ENCODE measurements at regions not wholly inside any gene's neighbourhood (a gene's known extent, or its start where the extent isn't known, plus 50 kb on each side); places are given as distances from the start of the nearest gene placed in this dataset.

DNA sequence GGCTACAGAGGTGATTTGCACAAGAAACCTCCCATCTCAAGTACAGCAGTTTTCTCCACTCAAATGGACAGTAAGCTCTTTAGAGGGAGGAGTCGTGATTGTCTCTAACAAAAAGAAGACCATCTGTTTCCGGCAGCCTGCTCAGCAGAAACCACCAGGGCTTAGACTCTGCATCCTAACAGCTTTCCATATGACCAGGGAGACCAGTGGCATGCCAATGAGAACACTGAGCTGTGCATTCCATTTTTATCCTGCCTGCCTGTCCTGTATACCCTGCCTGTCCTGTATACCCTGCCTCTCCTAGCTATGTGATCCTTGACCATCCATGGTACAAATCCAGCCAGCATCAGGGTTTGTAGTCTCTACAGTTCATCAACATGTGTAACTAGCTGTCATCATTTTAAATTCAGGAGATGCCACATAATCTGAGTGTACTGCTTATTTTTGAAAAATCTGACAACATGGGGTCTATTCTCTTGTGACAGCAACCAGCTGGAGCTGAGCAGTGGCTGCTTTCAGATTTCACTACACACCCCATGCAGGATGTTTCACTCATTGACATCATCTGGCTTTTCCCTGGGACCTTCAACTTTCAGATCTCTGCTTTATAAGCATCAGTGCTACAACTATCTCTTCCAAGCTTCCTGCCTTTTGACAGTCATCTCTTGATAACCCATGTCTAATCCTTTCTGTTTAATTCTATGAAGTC lies 50.5 kb upstream of the POU2AF2 start:
- DNase-seq = no peak

DNA sequence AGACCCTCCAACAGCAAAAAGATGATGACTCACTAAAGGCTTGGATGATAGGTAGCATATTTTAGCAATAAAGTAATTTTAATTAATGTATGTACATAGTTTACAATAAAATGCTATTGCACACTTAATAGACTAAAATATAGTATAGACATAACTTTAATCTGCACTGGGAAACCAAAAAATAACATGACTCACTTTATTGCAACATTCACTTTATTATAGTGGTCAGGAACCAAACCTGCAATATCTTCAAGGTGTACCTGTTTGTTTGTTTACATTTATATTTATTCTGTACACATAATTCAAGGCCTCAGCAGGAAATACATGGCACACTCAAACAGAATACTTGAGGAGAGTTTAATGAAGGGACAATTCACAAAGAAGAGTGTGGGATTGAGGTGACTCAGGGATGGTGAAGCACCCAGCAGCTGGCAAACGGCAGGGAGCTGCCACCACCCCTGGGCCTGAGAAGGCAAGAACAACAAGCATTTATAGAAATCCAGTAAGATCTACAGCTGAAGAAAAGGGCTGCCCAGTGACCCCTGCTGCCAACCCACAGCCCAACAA lies 51.5 kb upstream of the POU2AF2 start:
- no peak for DNase-seq

DNA sequence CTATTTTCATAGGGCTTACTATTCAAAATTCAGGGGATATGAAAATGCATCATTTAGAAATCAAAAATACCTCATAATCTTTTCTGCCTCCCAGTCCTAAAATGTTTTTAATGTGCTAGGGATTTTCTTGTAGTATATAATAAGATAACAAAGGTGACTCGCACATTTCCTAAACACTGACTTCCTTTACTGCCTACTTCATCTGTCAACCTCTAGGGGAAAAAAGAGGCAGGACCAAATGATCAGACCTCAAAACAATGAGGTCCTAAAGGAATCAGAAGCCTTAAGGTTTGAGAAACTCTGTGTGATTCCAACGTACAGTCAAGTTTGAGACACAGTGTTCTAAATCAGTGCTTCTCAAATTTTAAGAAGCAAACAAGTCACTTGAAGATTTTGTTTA lies 56.1 kb upstream of the POU2AF2 start:
- DNase-seq = no peak

DNA sequence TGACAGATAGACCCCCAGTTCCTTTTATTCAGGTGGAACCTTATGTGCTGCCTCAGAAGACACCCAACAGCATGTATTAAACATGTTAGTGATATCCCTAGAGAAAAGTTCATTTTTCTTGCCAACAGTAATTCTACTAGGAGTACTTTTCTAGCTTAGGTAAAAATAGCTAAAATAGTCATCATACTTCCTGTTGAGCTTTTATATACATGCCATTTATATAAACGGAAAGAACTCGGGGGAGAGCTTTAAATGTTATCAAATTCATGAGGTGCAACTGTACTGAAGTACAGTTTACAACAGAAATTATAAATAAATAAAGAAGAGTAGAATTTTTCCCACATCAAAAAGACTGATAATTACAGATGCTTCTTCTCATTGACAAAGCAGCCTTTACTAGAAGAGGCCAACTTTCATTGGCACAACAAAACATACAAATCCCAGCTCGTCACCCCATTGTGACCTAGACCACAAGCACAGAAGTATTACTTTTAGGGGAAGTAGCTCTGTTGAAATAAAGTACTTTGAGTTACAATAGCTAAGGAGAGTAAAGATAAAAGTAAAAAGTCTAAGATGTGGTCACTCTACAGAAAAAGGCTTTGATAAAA lies 59.1 kb upstream of the POU2AF2 start:
- peak; percentile 81 to 82 for DNase-seq

DNA sequence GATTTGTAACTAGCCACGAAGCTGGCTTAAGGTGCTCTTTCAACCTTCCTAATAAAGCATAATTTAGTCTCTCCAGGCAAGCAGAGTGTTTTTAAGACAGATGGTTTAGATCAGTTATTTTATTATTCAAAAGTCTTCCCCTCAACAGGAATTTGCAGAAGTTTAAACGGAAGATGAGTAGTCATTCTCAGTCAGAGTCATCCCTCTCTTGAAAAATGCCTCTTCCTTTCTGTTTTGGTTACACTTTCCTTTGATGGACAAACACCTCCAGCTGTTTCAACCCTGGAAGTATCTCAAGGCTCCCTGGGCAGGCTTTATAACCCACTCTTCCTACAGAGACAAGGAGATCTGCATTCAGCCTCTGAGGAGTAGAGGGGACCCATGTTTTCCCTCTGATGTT lies 60.3 kb upstream of the POU2AF2 start:
- peak; percentile 64 to 65 for DNase-seq

DNA sequence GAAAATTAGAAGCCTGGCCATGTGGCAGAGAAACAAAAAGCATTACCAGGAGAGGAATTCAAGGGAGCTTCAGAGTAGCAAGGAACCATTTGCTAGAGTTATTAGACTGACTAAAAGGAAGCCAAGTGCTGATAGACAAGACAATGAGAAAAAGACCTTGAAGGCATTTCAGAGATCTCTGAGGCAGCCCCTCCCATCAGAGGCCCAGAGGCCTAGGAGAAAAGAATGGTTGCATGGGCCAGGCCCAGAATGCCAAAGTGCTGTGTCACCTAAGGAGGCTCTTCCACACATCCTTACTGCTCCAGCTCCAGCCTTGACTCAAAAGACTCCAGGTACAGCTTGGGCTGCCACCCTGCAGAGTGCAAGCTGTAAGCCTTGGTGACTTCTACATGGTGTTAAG lies 61.8 kb upstream of the POU2AF2 start:
- DNase-seq = no peak

DNA sequence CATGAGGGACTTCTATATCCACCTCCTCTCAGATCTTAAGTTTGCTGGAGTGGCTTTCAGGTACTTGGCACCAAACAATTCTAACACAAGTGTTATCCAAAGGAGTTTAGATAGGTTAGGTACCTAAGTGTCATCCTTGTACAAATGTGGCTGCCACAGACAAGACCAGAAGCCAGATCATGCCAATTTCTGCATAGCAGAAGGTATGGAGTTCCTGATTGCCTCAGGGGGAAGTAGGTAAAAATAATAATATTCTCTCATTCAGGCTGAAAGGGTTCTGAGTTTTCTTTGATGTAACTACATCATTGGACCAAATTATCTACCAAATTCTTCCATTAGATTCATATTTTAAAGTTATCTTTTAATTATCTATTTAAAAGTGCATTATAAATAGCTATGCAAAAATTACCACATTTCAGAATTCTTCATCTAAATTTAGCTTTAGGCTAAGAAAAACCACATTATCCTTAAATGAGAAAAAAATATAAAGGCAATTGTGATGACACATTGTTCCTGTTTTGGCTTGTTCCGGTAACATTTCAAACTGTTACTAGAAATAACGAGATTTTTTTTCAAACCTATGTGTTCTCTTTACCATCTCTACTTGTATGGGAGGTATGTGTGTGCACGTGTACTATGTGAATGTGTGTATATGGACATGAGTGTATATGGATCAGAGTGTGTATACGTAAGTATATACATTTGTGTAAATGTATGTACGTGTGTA lies 66.2 kb upstream of the POU2AF2 start:
- DNase-seq = peak; percentile 9 to 57

DNA sequence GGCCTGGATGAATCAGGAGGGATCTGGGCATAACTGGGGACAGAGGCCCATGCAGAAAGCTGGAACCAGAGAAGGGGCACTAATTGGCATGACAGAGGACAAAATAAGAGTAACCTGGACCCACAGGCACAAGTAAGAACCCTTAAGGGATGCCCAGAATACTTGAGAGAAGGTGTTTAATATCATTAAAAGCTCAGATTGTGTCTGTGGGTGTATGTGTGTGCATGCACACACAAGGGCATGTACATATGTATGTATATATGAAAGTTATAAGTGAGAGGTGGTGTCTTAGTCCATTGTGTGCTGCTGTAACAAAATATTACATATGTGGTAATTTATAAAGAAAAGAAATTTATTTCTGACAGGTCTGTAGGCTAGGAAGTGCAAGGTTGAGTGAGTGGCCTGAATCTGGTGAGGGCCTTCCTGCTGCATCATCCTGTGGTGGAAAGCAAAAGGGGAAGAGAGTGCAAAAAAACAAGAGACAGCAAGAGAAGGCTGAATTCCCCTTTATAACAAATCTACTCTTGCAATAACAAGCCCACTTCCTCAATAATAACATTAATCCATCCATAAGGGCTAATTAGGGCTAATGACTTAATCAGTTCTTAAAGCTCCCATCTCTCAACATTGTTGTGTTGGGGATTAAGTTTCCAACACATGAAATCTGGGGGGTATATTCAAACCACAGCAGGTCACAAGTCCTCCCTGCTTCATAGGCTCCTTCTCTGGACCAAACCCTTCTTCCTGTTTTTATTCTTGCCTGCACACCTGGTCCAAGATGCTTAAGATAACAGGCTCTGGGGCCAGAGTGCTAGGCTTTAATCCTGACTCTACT lies 68.3 kb upstream of the POU2AF2 start:
- peak; percentile 85 to 88 for DNase-seq

DNA sequence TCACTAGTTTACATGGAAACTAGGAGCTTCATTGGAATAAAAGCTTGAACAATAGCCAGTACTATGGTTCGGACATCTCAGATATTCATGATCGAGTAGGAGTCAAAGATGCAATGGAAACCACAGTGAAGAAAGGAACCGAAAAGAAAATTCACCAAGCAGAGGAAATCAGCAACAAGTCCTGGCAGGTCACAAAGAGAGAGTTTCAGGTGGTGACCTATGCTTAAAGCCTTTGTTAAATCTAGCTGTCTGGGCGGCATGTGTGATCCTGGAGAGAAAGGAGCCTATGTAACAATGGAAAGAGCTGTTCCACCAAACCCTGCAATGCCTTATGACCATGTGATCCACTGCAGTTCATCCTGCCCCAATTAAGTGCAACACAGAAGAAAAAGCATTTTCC lies 68.9 kb upstream of the POU2AF2 start:
- DNase-seq = peak in 1 of 2 donors; percentile 11

DNA sequence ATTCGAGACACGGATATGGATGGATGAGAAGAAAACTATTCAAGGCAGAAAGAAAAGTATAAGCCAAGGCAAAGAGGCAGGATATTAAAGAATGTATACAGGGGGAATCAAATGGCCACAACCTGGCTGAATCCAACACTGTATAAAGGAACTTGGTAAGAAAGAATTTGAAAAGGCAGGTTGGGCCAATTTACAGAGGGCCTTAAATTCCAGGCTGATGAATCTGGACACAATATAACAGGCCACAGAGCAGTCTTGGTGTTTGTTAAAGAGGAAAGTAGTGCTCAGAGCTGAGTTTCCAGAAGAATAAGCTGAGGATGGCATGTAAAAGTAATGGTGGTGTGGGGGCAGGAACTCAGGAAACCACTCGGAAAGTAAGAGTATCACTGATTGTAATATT lies 72.3 kb upstream of the POU2AF2 start:
- no peak for DNase-seq

DNA sequence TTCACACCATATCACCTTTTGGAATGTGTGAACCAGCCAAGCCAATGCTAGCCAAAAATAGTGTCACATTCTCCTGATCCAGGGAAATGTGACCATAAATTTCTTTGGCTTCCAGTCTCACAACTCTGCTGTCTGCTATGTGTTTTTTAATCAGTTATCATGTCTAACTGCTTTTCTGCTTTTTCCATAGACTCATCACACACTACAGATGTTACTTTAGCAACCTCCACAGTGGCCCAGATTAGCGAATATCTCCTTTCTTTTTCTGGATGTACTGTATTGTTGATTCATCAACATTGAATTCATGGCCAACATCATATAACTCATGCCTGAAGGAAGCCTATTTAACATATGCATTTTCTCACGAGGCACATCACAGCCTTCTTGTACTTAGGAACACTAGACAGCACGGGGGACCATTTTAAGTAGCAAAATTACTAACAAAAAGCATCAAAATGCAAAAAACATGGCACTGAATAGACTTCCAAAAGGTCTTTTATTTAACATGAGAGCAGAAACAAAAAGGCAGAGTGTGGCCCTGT lies 73.1 kb upstream of the POU2AF2 start:
- DNase-seq = no peak

DNA sequence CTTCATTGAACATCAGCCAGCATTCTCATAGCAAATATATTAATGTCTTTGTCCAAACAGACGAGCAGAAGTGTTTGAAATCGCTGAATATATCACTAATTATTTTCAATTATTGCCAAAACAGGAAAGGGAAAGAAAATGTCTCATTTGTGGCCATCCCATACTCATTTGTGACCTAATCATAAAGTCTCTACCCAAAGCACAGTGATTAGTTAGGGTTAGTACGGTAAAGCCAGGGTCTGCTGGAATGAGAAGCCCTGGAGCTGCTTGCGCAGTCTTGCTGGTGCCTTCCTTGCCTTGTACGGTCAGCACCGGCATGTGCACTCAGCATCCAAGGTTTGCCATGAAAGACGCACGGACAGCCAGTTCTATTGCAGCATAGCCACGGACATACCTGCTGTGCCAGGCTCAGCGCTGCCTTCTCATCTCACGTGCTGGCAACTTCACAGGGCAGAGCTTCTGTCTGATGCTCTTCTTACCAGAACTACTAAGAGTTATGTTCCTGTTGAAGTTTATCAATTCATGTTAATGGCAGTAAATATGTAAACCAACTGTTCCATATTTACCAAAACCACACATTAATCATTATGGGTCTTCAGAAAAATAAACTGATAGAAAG lies 74.7 kb upstream of the POU2AF2 start:
- no peak for DNase-seq

DNA sequence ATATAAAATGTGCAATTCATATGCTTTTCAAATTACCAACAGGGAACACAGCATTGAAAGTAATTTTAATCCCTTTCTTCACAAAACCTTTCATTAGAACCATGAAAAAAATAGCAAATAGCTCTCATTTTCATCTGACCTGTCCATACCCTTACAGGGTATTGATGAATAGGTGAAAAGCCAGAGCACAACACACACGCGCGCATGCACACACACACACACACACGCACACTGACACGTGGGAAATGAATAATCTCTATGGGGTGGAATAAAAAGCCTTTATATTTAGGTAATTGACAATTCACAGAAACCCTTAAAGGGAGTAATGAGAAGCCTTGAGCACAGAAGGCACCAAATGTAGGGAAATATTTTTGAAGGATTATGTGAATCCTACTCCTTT lies 76.2 kb upstream of the POU2AF2 start:
- DNase-seq = no peak

DNA sequence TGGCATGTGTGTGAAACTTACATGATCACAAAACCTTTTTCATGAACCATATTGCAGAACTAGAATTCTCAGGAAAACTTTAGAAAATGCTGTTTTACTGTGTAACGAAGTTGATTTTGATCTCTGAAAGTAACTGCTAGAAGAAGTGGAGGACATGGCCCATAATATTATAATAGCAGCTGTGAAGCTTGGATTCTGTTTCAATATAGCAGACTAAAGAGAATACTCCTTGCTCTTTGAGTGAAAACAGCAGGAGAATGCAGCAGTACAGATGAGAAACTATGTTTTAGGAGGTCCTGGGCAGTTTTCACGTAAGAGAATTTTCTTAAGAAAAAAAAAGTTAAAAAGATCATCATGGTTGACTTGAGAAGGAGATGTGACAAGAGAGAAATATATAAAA lies 76.7 kb upstream of the POU2AF2 start:
- no peak for DNase-seq

DNA sequence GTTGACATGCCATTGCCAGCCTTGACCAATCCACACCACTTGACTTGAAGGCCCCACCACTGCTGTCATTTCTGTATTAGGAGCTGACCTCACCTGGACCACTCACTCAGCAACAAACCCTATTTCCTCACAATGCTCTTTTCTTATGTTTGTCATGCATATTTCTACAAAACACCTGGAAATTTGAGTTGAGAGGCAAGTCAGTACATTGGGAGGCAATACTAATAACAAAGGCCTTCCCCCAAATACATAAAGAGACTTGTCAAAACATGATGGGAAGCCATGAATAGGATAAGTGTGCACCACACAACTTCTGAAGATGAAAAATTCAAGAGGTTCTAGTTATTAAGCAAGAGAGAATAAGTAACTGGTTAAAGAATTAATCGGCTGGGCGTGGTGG lies 77.9 kb upstream of the POU2AF2 start:
- DNase-seq = no peak

DNA sequence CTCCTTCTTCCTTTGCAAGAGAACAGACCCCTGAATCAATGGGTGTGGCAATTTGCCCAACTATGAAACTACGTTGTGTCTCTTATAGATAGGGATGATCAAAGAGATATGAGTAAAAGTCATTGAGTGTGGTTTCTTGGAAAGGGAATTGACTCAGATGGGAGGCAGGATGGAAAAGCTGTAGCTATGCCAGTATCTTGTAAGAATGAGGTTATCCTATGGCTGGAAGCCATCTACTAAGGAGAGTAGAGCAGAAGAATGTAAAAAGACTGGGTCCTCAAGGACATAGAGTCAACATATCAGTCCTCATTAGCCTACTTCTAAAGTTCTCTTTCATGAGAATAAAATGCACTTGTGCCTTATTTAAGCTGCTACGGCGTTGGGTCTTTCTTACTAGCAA lies 78.9 kb upstream of the POU2AF2 start:
- no peak for DNase-seq

DNA sequence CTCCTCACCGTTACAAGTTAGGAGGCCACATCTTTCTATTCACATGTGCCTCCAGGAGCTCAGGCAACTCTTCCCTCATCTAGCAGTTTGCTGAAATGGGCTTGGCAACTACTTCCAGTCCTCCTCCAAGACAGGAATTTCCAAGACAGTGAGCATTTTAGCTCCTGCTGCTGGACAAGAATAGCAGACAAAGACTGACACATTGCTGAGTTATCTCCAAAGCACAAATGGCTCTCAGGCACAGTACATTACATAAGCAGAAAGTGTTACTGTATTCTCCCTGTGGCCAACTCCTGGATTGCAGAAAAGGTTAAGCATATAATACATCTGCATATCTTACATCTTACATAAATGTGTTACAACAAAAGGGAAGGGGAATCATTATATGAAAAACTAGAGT lies 83.2 kb upstream of the POU2AF2 start:
- no peak for DNase-seq

DNA sequence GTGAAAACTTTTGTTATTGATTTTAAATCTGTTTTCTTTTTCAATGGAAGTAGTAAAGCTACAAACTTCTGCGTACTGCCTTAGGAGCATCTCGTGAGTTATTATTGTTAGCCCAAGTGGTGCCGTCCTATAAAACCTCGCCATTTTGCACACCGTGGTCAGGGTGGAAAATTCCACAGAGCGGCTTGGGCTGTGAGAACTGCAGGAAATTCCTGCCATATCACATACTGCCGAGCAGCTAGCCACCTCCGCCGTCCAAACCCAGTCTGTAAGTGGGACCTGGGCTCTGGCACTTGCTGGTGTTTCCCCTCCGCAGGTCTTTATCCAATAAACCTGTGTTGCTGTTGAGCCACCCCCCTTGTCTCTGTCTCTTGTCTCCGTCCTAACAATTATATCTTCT lies 88.0 kb upstream of the POU2AF2 start:
- DNase-seq = no peak

DNA sequence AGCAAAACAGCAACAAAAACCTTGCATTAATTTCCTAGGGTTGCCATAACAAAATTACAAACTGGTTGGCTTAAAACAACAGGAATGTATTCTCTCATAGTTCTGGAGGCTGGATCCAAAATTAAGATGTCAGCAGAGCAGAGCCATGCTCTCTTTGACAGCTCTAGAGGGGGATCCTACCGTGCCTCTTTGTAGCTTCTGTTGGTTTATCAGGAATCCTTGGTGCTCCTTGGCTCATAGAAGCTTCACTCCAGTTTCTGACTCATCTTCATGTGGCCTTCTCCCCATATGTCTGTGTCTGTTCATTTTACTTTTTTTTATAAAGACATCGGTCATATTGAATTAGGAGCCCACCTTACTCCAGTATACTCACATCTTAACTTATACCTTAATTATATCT lies 90.5 kb upstream of the POU2AF2 start:
- no peak for DNase-seq

DNA sequence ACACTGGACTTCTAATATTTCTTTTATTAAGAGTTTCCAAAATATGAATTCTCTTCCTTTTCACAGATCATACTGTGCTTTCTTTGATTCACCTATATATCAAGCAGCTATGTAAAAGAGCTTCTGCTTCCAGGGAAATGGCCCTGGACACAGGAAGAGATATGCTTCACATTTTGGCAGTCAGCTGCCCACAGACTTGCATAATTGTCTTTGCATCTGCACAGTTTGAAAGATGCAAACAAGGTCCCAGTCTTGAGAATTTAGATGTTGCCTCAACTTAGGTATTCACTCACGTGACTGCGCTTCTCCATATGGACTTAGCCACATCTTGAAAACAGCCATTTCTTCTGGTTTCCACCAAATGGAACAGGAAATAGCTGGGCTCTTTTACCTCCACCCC lies 92.3 kb upstream of the POU2AF2 start:
- peak in 1 of 2 donors; percentile 9 for DNase-seq

DNA sequence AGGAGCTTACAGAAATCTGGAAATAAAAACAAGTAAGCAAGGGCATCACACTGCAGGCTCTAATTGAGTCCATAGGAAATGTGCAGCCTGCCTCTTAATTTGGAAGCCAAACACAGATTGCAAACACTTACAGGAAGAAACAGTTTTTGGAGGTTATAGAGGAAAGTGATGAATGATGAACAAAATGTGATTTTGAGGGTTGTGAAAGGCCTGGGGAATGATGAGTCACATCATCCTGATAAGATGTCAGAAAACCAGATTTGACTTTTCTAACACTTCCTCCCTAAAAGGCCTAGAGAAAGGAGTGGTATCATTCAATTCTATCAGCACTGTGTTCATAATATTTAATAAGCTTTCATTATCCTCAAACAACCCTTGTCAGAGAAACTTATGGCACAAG lies 96.6 kb upstream of the POU2AF2 start:
- DNase-seq = peak; percentile 26 to 29

DNA sequence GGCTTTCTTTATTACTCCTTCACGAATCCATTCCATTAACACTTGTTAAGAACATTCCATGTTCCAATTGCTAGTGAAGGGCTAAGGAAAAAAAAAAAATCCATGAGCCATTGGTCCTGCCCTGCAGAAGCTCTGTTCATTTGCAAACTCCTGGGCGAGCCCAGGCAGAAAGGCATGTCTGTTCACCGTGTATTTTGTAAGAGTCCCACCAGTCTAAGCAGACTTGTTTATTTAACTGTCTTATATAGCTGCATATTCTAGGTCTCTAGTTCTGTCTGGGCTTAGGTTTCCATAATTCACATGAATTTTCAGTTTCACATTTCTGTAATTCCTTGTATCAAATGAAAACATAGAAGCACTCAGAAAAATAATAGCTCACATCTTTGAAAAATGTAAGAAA lies 97.4 kb upstream of the POU2AF2 start:
- DNase-seq = no peak
